OCI-LY7 (cell line): ENCODE measurements at regions not wholly inside any gene's neighbourhood (a gene's known extent, or its start where the extent isn't known, plus 50 kb on each side); places are given as distances from the start of the nearest gene placed in this dataset.

Experiments
- CTCF ChIP-seq: fragments of 200-600 bp; sonication (generic); conservative IDR thresholded peaks from 2 replicates; pipeline ENCODE4 v1.5.1; 2014; ENCODE audit warnings: mild to moderate bottlenecking, antibody characterized with exemption, low read length, moderate library complexity, mixed read lengths
- EZH2phosphoT487 ChIP-seq: fragments of 200-600 bp; sonication (generic); IDR thresholded peaks from 2 replicates; pipeline ENCODE4 v1.6.1; 2018; ENCODE audit warnings: low read depth, borderline replicate concordance, mild to moderate bottlenecking, mixed run types, antibody characterized with exemption, low read length, moderate library complexity, mixed read lengths

GRCh38 chr2:144632809-144633208 is 112.9 kb upstream of the ZEB2 start:
- no peak for TF ChIP-seq CTCF
- no peak for TF ChIP-seq EZH2phosphoT487
